GM21515 (cell line): ENCODE measurements at regions not wholly inside any gene's neighbourhood (a gene's known extent, or its start where the extent isn't known, plus 50 kb on each side); places are given as distances from the start of the nearest gene placed in this dataset.
A peak's percentile ranks its signal among the peaks of the same experiment; 100 is the strongest.
"Not testable (repeated sequence)": the region's sequence is repeated elsewhere in the genome, so short reads cannot be mapped to it uniquely, and the experiment has no call there.

Source experiments
- ATAC-seq: cut with Tn5 transposase; IDR thresholded peaks from one replicate; pipeline ENCODE4 v1.9.1; 2021; ENCODE audit not compliant: unreplicated experiment

- ATAC-seq: no peak
These were observed 54.1 kb downstream of the FOXG1 start for GRCh38 chr14:28820677-28821076.

- ATAC-seq: no peak
These were observed 55.4 kb downstream of the FOXG1 start for GRCh38 chr14:28821993-28822392.

GRCh38 chr14:28823245-28823644, 56.7 kb downstream of the FOXG1 start:
- ATAC-seq: no peak

- ATAC-seq: no peak
These were observed 63.5 kb downstream of the FOXG1 start for GRCh38 chr14:28830115-28830534.

- ATAC-seq: peak; percentile 90
These were observed 64.5 kb downstream of the FOXG1 start for GRCh38 chr14:28831126-28831525.

GRCh38 chr14:28842569-28842968, 76.0 kb downstream of the FOXG1 start:
- not testable (repeated sequence) for ATAC-seq

GRCh38 chr14:28867571-28867970, 101.0 kb downstream of the FOXG1 start:
- ATAC-seq: no peak

GRCh38 chr14:28870033-28870564, 103.5 kb downstream of the FOXG1 start:
- ATAC-seq: no peak

GRCh38 chr14:28875934-28876571, 109.5 kb downstream of the FOXG1 start:
- no peak for ATAC-seq

GRCh38 chr14:28876572-28876945, 110.0 kb downstream of the FOXG1 start:
- ATAC-seq: no peak

- ATAC-seq: no peak
These were observed 111.3 kb downstream of the FOXG1 start for GRCh38 chr14:28877923-28878322.

GRCh38 chr14:28879573-28879996, 113.0 kb downstream of the FOXG1 start:
- no peak for ATAC-seq

- no peak for ATAC-seq
These were observed 120.4 kb downstream of the FOXG1 start for GRCh38 chr14:28886940-28887339.

- ATAC-seq: no peak
These were observed 128.8 kb downstream of the FOXG1 start for GRCh38 chr14:28895389-28895788.

GRCh38 chr14:28896337-28896736, 129.8 kb downstream of the FOXG1 start:
- no peak for ATAC-seq

- ATAC-seq: no peak
These were observed 135.0 kb downstream of the FOXG1 start for GRCh38 chr14:28901631-28902030.

- no peak for ATAC-seq
These were observed 136.3 kb downstream of the FOXG1 start for GRCh38 chr14:28902930-28903329.

- no peak for ATAC-seq
These were observed 144.9 kb downstream of the FOXG1 start for GRCh38 chr14:28911521-28911920.

GRCh38 chr14:28913056-28913455, 146.5 kb downstream of the FOXG1 start:
- no peak for ATAC-seq

GRCh38 chr14:28926122-28926521, 159.5 kb downstream of the FOXG1 start:
- ATAC-seq: no peak

- ATAC-seq: no peak
These were observed 165.4 kb downstream of the FOXG1 start for GRCh38 chr14:28931999-28932398.

- ATAC-seq: no peak
These were observed 170.0 kb downstream of the FOXG1 start for GRCh38 chr14:28936601-28937000.

- no peak for ATAC-seq
These were observed 175.2 kb downstream of the FOXG1 start for GRCh38 chr14:28941758-28942157.
